IMR-90 (cell line): ENCODE measurements at regions not wholly inside any gene's neighbourhood (a gene's known extent, or its start where the extent isn't known, plus 50 kb on each side); places are given as distances from the start of the nearest gene placed in this dataset.

Experiments used
- ATAC-seq: fragments of 200-7000 bp; cut with Tn5 transposase; 2 replicates; pipeline ENCODE4 v1.9.1; 2020; ENCODE audit warnings: low read depth, mild to moderate bottlenecking, moderate library complexity
- BruUV-seq: library from RNA; stranded (reverse); fragments of 400-500 nt; replicated peaks from 2 replicates; lab custom pipeline; 2021; lab: Mats Ljungman, UMichigan
- CTCF ChIA-PET: fragments of 300-600 bp; formaldehyde crosslinking; extraction: SDS; loops from one replicate; lab custom pipeline; 2021; ENCODE audit warnings: antibody characterized with exemption; lab: Yijun Ruan, JAX
- POLR2A ChIA-PET: fragments of 300-600 bp; sonication (Branson Sonifier 250); formaldehyde crosslinking; loops from one replicate; lab custom pipeline; 2022; ENCODE audit warnings: antibody characterized with exemption; ENCODE audit not compliant: unreplicated experiment; lab: Charles Lee
- DNase-seq: peaks from one replicate; pipeline ENCODE4 v3.0.0; 2013
- H2AFZ ChIP-seq: replicated peaks from 2 replicates; pipeline ENCODE3; 2013; ENCODE audit warnings: low read length, mild to moderate bottlenecking; ENCODE audit not compliant: poor library complexity
- H2AK5ac ChIP-seq: 2 replicates; pipeline ENCODE4 v1.6.1; 2013; ENCODE audit warnings: low read depth, low read length, inconsistent platforms
- H2AK9ac ChIP-seq: replicated peaks from 2 replicates; pipeline ENCODE3; 2013; ENCODE audit warnings: mild to moderate bottlenecking, low read depth, low read length, moderate library complexity; ENCODE audit not compliant: poor library complexity
- H2BK120ac ChIP-seq: 2 replicates; pipeline ENCODE4 v1.6.1; 2013; ENCODE audit warnings: low read depth, low read length, inconsistent platforms
- H2BK15ac ChIP-seq: 3 replicates; pipeline ENCODE4 v1.6.1; 2013; ENCODE audit warnings: low read depth, low read length, inconsistent platforms
- H2BK20ac ChIP-seq: 2 replicates; pipeline ENCODE4 v1.6.1; 2013; ENCODE audit warnings: low read depth, mild to moderate bottlenecking, inconsistent platforms, low read length, moderate library complexity
- H2BK5ac ChIP-seq: 2 replicates; pipeline ENCODE4 v1.6.1; 2013; ENCODE audit warnings: mild to moderate bottlenecking, low read depth, low read length, inconsistent platforms; ENCODE audit not compliant: poor library complexity, severe bottlenecking
- H3K14ac ChIP-seq: replicated peaks from 2 replicates; pipeline ENCODE4 v1.6.1; 2013; ENCODE audit warnings: low read depth, low read length, inconsistent platforms
- H3K18ac ChIP-seq: 2 replicates; pipeline ENCODE4 v1.6.1; 2013; ENCODE audit warnings: low read depth, low read length, control low read depth
- H3K23ac ChIP-seq: 2 replicates; pipeline ENCODE4 v1.6.1; 2013; ENCODE audit warnings: low read depth, low read length, inconsistent platforms
- H3K27ac ChIP-seq: 2 replicates; pipeline ENCODE4 v1.5.1; 2013; ENCODE audit warnings: mild to moderate bottlenecking, control low read depth, low read length; ENCODE audit not compliant: insufficient read depth
- H3K27me3 ChIP-seq: 2 replicates; pipeline ENCODE4 v1.6.1; 2013; ENCODE audit warnings: low read length; ENCODE audit not compliant: control insufficient read depth, insufficient read depth
- H3K36me3 ChIP-seq: 2 replicates; pipeline ENCODE4 v1.6.1; 2013; ENCODE audit warnings: low read length, mixed read lengths; ENCODE audit not compliant: control insufficient read depth, insufficient read depth
- H3K4ac ChIP-seq: 2 replicates; pipeline ENCODE4 v1.6.1; 2013; ENCODE audit warnings: low read depth, low read length, inconsistent platforms
- H3K4me1 ChIP-seq: 2 replicates; pipeline ENCODE4 v1.6.1; 2013; ENCODE audit warnings: low read length, mixed read lengths; ENCODE audit not compliant: control insufficient read depth, insufficient read depth
- H3K4me2 ChIP-seq: 2 replicates; pipeline ENCODE4 v1.6.1; 2013; ENCODE audit warnings: low read depth, mild to moderate bottlenecking, control low read depth, low read length, moderate library complexity
- H3K4me3 ChIP-seq: 2 replicates; pipeline ENCODE4 v1.5.1; 2013; ENCODE audit warnings: low read depth, mild to moderate bottlenecking, control low read depth, low read length, moderate library complexity; ENCODE audit not compliant: insufficient read depth
- H3K56ac ChIP-seq: 2 replicates; pipeline ENCODE4 v1.6.1; 2013; ENCODE audit warnings: low read length, inconsistent platforms; ENCODE audit not compliant: insufficient read depth; ENCODE audit errors: extremely low read depth
- H3K79me1 ChIP-seq, 2 experiments: 2 replicates each; pipeline ENCODE4 v1.6.1; 2013; ENCODE audit warnings: low read length in 2 of 2, inconsistent platforms in 1 of 2, low read depth in 1 of 2
- H3K9ac ChIP-seq: 2 replicates; pipeline ENCODE4 v1.6.1; 2013; ENCODE audit warnings: low read depth, low read length, control low read depth
- H3K9me1 ChIP-seq: 2 replicates; pipeline ENCODE4 v1.6.1; 2013; ENCODE audit warnings: low read length, inconsistent platforms; ENCODE audit not compliant: insufficient read depth
- H3K9me3 ChIP-seq: 2 replicates; pipeline ENCODE4 v1.6.1; 2013; ENCODE audit warnings: low read length; ENCODE audit not compliant: control insufficient read depth, insufficient read depth
- H4K20me1 ChIP-seq: 2 replicates; pipeline ENCODE4 v1.6.1; 2013; ENCODE audit warnings: low read length, inconsistent platforms; ENCODE audit not compliant: insufficient read depth
- H4K5ac ChIP-seq: 2 replicates; pipeline ENCODE4 v1.6.1; 2013; ENCODE audit warnings: mild to moderate bottlenecking, low read depth, low read length, control low read depth
- H4K8ac ChIP-seq, 2 experiments: 2 replicates each; pipeline ENCODE4 v1.6.1; 2013; ENCODE audit warnings: low read depth in 2 of 2, low read length in 2 of 2, control low read depth in 1 of 2, inconsistent platforms in 1 of 2
- H4K91ac ChIP-seq: 2 replicates; pipeline ENCODE4 v1.6.1; 2013; ENCODE audit warnings: low read depth, low read length, inconsistent platforms; ENCODE audit not compliant: insufficient read depth
- BHLHE40 ChIP-seq: fragments of 150-350 bp; IDR thresholded peaks from 2 replicates; pipeline ENCODE4 v1.6.1; 2016; ENCODE audit warnings: mild to moderate bottlenecking, low read depth, low read length
- CHD1 ChIP-seq: IDR thresholded peaks from 2 replicates; pipeline ENCODE4 v1.6.1; 2012; ENCODE audit warnings: low read depth, low read length, improper control_type of control experiment
- FOS ChIP-seq: fragments of 150-350 bp; IDR thresholded peaks from 2 replicates; pipeline ENCODE4 v1.6.1; 2016; ENCODE audit warnings: low read depth, low read length
- MAFK ChIP-seq: IDR thresholded peaks from 2 replicates; pipeline ENCODE4 v1.6.1; 2012; ENCODE audit warnings: low read depth, low read length, improper control_type of control experiment
- RAD21 ChIP-seq: IDR thresholded peaks from 2 replicates; pipeline ENCODE4 v1.6.1; 2012; ENCODE audit warnings: low read length, improper control_type of control experiment
- SMC3 ChIP-seq: fragments of 150-350 bp; IDR thresholded peaks from 2 replicates; pipeline ENCODE4 v1.6.1; 2016; ENCODE audit warnings: low read depth, mild to moderate bottlenecking, antibody characterized with exemption, low read length, moderate library complexity
- dilution Hi-C: fragments of 300-500 bp; cut with HindIII; formaldehyde crosslinking; loops from one replicate; pipeline ENCODE4 v1.14.3; 2018; ENCODE audit warnings: low sequenced_read_pairs; ENCODE audit not compliant: unreplicated experiment
- in situ Hi-C: fragments of 300-500 bp; cut with MboI; formaldehyde crosslinking; loops from 3 replicates; pipeline ENCODE4 v1.14.3; 2019; ENCODE audit warnings: low sequenced_read_pairs, inconsistent platforms, mixed read lengths
- intact Hi-C: fragments of 100-400 bp; cut with micrococcal nuclease; formaldehyde crosslinking; loops from 2 replicates; pipeline ENCODE4 v1.10.0; 2022
- TF ChIP-seq, protein P1 (sequence below): fragments of 150-350 bp; IDR thresholded peaks from 2 replicates; pipeline ENCODE4 v1.6.1; 2017; ENCODE audit warnings: mild to moderate bottlenecking, antibody characterized with exemption, low read length, low read depth

- POLR2A ChIA-PET: no interaction called here
- BruUV-seq: no TSS peak
Observed at GRCh38 chr2:57890464-57890863, 156.1 kb upstream of the VRK2 start.

More at GRCh38 chr2:57890464-57890863, 156.1 kb upstream of the VRK2 start:
- ATAC-seq (peak; percentile 67), DNase-seq (peak; percentile 61)
- Histone ChIP-seq H3K36me3 (no peaks in the 10 kb centered on the region), H3K14ac (no peak overlapping the region), H2BK15ac (no peak overlapping the region), H3K9me1 (no peaks in the 10 kb centered on the region), H2AK5ac (no peak overlapping the region), H4K5ac (no peak overlapping the region), H3K4me3 (no peak overlapping the region), H3K79me1 (no peaks in the 10 kb centered on the region), H3K4ac (no peak overlapping the region), H3K9me3 (no peaks in the 10 kb centered on the region), H3K27ac (no peak overlapping the region), H4K20me1 (no peaks in the 10 kb centered on the region), H4K8ac (no peak overlapping the region), H2AK9ac (no peak overlapping the region), H3K23ac (no peak overlapping the region), H3K18ac (no peak overlapping the region), H3K9ac (no peak overlapping the region), H2BK5ac (no peak overlapping the region), H2BK20ac (no peak overlapping the region), H3K4me1 (peaks cover 2% of the 10 kb centered on the region), H3K4me2 (no peak overlapping the region), H3K27me3 (no peaks in the 10 kb centered on the region; the same call in 1 of the 2 replicates), H2BK120ac (no peak overlapping the region), H2AFZ (no peak overlapping the region), H4K91ac (no peak overlapping the region), H3K56ac (no peak overlapping the region)
- TF ChIP-seq RAD21 (no peak), CHD1 (no peak), BHLHE40 (no peak), MAFK (no peak), SMC3 (no peak), FOS (no peak)
- TF ChIP-seq, protein P1, sequence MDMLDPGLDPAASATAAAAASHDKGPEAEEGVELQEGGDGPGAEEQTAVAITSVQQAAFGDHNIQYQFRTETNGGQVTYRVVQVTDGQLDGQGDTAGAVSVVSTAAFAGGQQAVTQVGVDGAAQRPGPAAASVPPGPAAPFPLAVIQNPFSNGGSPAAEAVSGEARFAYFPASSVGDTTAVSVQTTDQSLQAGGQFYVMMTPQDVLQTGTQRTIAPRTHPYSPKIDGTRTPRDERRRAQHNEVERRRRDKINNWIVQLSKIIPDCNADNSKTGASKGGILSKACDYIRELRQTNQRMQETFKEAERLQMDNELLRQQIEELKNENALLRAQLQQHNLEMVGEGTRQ: 0 out of 2 replicates have a peak, but pooled peaks have one; percentile 24
- CTCF ChIA-PET: no interaction called here
- in situ Hi-C loops: no loop called here
- dilution Hi-C loops: no loop called here
- intact Hi-C loops: no loop called here
